IPS-18c (cell line): ENCODE measurements at regions not wholly inside any gene's neighbourhood (a gene's known extent, or its start where the extent isn't known, plus 50 kb on each side); places are given as distances from the start of the nearest gene placed in this dataset.
"Not testable (repeated sequence)": the region's sequence is repeated elsewhere in the genome, so short reads cannot be mapped to it uniquely, and the experiment has no call there.

Experiments
- H3K4me3 ChIP-seq: 2 replicates; pipeline ENCODE4 v1.7.0; 2013; ENCODE audit warnings: low read depth, mild to moderate bottlenecking, low read length, moderate library complexity; ENCODE audit not compliant: insufficient read depth
- H3K9me3 ChIP-seq: one replicate; pipeline ENCODE4 v1.6.1; 2013; ENCODE audit warnings: mild to moderate bottlenecking, low read length, moderate library complexity; ENCODE audit not compliant: control insufficient read depth, insufficient read depth

DNA sequence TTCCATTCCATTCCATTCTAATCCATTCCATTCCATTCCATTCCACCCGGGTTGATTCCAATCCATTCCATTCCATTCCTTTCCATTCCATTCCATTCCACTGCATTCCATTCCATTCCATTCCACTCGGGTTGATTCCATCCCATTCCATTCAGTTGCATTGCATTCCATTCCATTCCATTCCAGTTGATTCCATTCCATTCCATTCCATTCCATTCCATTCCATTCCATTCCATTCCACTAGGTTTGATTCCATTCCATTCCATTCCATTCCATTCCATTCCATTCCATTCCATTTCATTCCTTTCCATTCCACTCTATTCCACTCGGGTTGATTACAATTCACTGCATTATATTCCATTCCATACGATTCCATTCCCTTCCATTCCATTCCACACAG, 1136.9 kb downstream of the RPIA start:
- not testable (repeated sequence) for H3K4me3 ChIP-seq
- H3K9me3 ChIP-seq, result peaks cover 39% of the 10 kb centered on the region

DNA sequence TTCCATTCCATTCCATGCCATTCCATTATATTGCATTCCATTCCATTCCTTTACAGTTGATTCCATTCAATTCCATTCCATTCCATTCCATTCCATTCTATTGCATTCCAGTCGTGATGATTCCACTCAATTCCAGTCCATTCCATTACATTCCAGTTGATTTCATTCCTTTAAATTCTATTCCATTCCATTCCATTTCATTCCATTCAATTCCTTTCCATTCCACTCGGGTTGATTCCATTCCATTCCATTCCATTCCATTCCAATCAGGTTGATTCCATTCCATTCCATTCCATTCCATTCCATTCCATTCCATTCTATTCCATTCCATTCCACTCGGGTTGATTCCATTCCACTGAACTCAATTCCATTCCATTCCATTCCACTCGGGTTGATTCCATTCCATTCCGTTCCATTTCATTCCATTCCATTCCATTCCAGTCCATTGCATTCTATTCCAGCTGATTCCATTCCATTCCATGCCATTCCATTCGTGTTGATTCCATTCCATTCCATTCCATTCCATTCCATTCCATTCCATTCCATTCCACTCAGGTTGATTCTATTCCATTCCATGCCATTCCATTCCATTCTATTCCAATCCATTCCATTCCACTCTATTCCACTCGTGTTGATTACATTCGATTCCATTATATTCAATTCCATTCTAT, 1137.6 kb downstream of the RPIA start:
- H3K4me3 ChIP-seq, result 0 out of 2 replicates have a peak overlapping the region, but pooled peaks have one; percentile 4

DNA sequence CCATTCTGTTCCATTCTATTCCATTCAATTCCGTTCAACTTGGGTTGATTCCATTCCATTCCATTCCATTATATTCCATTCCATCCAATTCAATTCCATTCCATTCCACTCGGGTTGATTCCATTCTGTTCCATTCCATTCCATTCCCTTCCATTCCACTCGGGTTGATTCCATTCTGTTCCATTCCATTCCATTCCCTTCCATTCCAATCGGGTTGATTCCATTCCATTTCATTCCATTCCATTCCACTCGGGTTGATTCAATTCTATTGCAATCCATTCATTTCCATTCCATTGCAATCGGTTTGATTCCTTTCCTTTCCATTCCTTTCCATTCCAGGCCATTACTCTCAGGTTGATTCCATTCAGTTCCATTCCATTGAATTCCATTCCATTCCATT, 1138.4 kb downstream of the RPIA start:
- H3K4me3 ChIP-seq, result no peak overlapping the region
- H3K9me3 ChIP-seq, result peaks cover 39% of the 10 kb centered on the region

More for the DNA sequence above, 1137.6 kb downstream of the RPIA start:
- H3K9me3 ChIP-seq, result peaks cover 39% of the 10 kb centered on the region

DNA sequence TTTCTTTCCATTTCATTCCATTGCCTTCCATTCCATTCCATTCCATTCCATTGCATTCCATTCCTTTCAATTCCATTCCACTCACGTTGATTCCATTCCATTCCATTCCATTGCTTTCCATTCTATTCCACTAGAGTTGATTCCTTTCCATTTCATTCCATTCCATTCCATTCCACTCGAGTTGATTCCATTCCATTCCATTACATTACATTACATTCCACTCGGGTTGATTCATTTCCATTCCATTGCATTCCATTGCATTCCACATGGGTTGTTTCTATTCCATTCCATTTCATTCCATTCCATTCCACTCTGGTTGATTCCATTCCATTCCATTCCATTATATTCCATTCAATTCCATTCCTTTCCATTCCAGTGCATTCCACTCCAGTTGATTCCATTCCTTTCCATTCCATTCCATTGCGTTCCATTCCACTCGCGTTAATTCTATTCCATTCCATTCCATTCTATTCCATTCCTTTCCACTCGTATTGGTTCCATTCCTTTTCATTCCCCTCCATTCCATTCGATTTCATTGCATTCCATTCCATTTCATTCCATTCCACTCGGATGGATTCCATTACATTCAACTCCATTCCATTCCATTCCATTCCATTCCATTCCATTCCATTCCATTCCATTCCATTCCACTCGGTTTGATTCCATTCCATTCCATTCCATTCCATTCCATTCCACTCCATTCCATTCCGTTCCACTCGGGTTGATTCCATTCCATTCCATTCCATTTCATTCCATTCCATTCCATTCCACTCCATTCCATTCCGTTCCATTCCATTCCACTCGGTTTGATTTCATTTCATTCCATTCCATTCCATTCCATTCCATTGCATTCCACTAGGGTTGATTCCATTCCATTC, 1139.1 kb downstream of the RPIA start:
- H3K9me3 ChIP-seq, result peaks cover 45% of the 10 kb centered on the region
- not testable (repeated sequence) for H3K4me3 ChIP-seq

- peaks cover 53% of the 10 kb centered on the region for H3K9me3 ChIP-seq
- H3K4me3 ChIP-seq, result no peak overlapping the region
Observed at GRCh38 chr2:89831641-89832498, 1140.4 kb downstream of the RPIA start.

DNA sequence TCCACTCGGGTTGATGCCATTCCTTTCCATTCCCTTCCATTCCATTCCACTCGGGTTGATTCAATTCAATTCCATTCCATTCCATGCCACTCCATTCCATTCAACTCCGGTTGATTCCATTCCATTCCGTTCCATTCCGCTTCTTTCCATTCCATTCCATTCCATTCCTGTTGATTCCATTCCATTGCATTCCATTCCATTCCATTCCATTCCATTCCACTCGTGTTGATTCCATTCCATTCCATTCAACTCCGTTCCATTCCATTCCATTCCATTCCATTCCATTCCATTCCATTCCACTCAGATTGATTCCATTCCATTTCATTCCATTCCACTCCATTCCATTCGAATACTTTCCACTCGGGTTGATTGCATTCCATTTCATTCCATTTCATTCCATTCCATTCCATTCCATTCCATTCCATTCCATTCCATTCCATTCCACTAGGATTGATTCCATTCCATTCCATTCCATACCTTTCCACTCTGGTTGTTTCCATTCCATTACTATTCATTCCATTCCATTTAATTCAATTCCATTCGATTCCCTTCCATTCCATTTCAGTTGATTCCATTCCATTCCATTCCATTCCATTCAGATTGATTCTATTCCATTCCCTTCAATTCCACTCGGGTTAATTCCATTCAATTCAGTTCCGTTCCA, 1141.8 kb downstream of the RPIA start:
- Histone ChIP-seq H3K9me3 (peaks cover 54% of the 10 kb centered on the region), H3K4me3 (no peak overlapping the region)

DNA sequence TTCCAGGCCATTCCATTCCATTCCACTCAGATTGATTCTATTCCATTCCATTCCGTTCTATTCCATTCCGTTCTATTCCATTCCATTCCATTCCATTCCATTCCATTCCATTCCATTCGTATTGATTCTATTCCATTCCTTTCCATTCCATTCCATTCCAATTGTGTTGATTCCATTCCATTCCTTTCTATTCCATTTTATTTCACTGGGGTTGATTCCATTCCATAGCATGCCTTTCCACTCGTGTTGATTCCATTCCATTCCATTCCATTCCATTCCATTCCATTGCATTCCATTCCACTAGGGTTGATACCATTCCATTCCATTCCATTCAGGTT, 1142.3 kb downstream of the RPIA start:
- H3K9me3 ChIP-seq, result peaks cover 54% of the 10 kb centered on the region

GRCh38 chr2:89834306-89834705, 1142.8 kb downstream of the RPIA start:
- peaks cover 49% of the 10 kb centered on the region for H3K9me3 ChIP-seq
- H3K4me3 ChIP-seq, result no peak overlapping the region

More for the DNA sequence above, 1142.3 kb downstream of the RPIA start:
- no peak overlapping the region for H3K4me3 ChIP-seq

GRCh38 chr2:89836326-89836725, 1144.9 kb downstream of the RPIA start:
- H3K9me3 ChIP-seq, result peaks cover 35% of the 10 kb centered on the region
- H3K4me3 ChIP-seq, result 0 out of 2 replicates have a peak overlapping the region, but pooled peaks have one; percentile 6

- H3K4me3 ChIP-seq, result no peak overlapping the region
- peaks cover 34% of the 10 kb centered on the region for H3K9me3 ChIP-seq
Observed at GRCh38 chr2:89837962-89838625, 1146.6 kb downstream of the RPIA start.

DNA sequence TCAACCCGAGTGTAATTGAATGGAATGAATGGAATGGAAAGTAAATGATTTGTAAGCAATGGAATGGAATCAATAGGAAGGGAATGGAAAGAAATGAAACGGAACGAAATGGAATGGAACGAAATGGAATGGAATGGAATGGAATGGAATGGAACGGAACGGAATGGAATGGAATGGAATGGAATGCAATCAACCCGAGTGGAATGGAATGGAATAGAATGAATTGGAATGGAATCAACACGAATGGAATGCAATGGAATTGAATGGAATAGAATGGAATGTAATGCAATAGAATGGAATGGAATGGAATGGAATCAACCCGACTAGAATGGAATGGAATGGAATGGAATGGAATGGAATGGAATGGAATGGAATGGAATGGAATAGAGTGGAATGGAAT, 1148.7 kb downstream of the RPIA start:
- H3K9me3 ChIP-seq, result peaks cover 31% of the 10 kb centered on the region
- peak overlapping the region; percentile 0; the same call in 1 of the 2 replicates for H3K4me3 ChIP-seq

DNA sequence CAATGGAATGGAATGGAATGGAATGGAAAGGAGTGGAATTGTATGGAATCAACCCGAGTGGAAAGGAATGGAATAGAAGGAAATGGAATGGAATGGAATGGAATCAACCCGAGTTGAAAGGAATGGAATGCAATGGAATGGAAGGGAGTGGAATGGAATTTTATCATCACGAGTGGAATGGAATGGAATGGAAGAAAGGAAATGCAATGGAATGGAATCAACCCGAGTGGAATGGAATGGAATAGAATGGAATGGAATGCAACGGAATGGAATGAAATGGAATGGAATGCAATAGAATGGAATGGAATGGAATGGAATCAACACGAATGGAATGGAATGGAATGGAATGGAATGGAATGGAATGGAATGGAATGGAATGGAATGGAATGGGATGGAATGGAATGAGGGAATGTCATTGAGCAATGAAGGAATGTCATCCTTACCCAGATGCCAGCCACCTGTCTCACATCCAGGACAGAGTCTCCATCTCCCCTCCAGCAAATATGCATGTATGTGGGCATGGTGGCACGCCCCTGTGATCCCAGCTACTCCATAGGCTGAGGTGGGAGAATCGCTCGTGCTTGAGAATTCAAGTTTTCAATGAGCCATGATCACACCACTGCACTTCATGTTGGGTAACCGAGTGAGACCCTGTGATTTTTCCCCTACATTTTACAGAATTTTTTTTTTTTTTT, 1149.5 kb downstream of the RPIA start:
- not testable (repeated sequence) for H3K4me3 ChIP-seq
- peaks cover 24% of the 10 kb centered on the region for H3K9me3 ChIP-seq

DNA sequence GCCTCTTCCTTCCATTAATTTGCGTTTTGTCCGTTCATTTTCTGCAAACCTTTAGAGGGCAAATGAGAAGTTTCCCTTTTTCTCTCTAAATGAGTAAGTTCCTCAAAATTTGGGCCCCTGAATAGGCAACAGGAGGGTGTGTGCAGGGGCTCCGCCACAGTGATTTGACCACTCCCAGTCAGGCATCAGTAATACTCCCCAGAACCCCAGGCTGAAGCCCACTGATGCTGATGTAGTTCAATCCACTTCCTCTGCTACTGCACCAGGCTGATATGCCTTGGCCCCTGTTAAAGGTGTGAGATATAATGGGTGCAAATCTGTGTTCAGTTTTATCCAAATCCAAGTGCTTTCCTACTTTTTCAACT, 1150.0 kb downstream of the RPIA start:
- H3K9me3 ChIP-seq, result peaks cover 19% of the 10 kb centered on the region
- no peak overlapping the region for H3K4me3 ChIP-seq

DNA sequence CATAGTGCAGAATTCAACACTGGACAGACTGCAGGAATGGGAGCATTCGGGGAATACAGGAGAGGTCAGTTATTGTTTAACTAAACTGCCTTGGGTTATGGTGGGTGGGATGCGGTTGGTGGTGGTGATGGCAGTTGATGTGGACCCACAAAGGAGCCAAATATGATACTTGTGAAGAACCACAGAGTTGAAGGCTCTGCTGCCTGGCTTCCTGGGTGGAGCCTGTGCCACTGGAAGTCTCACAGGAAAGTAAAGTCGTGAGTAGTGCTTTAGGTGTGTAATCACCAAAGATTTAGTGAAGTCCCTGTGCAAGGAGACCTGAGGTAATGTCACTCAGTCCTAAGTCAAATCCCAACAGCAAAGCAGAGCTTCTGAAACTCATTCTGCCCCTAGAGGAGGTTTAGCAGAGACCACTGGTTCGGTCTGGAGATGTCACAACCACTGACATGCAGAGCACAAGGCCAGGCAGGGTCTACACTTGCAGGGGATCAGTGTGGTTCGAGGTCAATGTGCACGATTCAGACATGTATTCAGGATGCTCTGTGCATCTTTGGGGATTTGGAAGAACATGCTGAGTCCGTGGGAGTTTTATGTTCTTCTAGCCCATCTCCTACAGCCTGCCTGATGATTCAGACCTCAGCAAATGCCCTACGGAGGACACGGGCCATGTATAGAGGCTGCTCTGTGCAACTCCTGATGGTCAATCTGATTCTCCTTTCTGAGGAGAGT, 1150.9 kb downstream of the RPIA start:
- Histone ChIP-seq H3K9me3 (peaks cover 14% of the 10 kb centered on the region), H3K4me3 (no peak overlapping the region)

DNA sequence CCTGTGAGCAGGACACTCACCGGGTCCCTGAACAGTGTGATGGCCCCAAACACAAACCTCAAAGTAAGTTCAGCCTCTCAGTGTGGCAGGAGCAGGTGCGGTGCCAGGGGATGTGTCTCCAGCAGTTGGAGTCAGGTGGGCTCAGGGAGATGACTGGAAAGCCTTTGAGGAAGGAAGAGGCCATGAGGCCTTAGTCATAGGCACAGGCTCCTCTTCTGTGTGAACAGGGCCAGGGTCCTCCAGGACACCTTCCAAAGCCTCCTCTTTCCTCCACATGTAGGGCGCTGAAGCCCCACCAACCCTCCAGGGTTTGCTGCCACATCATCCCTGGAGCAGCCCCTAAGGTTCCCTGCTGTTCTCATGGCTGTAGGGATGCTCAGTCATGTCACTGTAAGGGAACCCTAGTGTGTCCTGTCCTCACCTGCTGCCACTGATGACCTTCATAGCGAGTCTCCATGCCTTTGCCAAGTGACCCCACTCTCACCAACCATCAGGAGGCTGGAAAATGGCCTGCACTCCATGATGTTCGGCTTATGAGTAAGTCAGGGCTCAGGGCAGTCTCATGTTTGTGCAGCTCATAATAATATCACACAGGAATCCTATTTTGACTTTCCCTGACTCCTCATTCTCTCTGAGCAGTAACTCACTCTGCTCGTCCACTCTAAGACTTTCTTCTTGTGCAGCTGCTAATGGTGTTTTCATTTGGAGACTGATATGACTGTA, 1152.9 kb downstream of the RPIA start:
- H3K9me3 ChIP-seq, result peaks cover 14% of the 10 kb centered on the region

More for the DNA sequence above, 1152.9 kb downstream of the RPIA start:
- no peak overlapping the region for H3K4me3 ChIP-seq
